ENCODE measurements at regions not wholly inside any gene's neighbourhood (a gene's known extent, or its start where the extent isn't known, plus 50 kb on each side); places are given as distances from the start of the nearest gene placed in this dataset.

DNA sequence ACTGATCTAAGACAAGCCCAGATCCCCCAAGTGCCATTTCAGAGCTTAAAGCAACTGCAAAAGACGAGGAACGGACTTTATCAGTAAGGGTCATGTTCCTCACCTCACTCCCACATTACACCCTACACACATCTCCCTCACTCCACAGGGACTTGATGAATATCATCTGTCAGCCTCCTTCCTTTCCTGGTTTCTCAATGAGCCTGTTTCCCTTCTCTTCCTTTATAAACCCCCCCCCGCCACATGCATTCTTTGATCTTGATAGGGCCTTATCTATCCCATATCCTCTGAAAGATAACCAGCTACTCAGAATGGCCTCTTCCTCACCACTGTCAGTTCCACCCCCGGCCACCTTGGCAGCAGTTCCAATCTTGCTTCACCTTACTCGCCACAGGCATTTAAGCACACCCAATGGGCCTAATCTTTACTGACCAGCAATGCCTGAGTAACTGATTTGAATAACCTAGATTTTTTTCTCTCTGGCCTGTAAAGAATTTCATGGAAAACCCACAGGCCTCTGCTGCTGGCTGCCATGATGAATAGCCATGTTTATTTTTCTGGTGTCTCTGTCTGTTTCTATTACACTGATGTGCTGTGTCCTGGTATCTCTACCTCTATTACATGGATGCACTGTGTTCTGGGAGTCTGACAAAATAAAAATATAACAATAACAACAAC lies 138.7 kb downstream of the PHLDA1 start (continued):
- TF ChIP-seq, protein P1, sequence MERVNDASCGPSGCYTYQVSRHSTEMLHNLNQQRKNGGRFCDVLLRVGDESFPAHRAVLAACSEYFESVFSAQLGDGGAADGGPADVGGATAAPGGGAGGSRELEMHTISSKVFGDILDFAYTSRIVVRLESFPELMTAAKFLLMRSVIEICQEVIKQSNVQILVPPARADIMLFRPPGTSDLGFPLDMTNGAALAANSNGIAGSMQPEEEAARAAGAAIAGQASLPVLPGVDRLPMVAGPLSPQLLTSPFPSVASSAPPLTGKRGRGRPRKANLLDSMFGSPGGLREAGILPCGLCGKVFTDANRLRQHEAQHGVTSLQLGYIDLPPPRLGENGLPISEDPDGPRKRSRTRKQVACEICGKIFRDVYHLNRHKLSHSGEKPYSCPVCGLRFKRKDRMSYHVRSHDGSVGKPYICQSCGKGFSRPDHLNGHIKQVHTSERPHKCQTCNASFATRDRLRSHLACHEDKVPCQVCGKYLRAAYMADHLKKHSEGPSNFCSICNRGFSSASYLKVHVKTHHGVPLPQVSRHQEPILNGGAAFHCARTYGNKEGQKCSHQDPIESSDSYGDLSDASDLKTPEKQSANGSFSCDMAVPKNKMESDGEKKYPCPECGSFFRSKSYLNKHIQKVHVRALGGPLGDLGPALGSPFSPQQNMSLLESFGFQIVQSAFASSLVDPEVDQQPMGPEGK (CRISPR knock-in tag; IDR thresholded peaks at IDR 0.05; ENCODE audit: borderline replicate concordance): no peak
- TF ChIP-seq ZNF165 (CRISPR knock-in tag; IDR thresholded peaks at IDR 0.05; ENCODE audit: borderline replicate concordance) (no peak), ZNF316 (IDR thresholded peaks at IDR 0.05) (peak; percentile 10; the same call in 1 of the 2 replicates), OTX1 (CRISPR knock-in tag; IDR thresholded peaks at IDR 0.05) (peak; percentile 91), ZC3H4 (CRISPR knock-in tag; IDR thresholded peaks at IDR 0.05; ENCODE audit: borderline replicate concordance) (no peak), ZBTB7A (IDR thresholded peaks at IDR 0.05; ENCODE audit: borderline replicate concordance, control insufficient read depth, low read depth, low read length) (no peak), PHTF2 (CRISPR knock-in tag; IDR thresholded peaks at IDR 0.05) (no peak), RBM34 (IDR thresholded peaks at IDR 0.05; ENCODE audit: borderline replicate concordance, insufficient read depth, low read length) (no peak), ZNF24 (IDR thresholded peaks at IDR 0.05) (0 out of 2 replicates have a peak, but pooled peaks have one; percentile 51), KAT2B (IDR thresholded peaks at IDR 0.05; ENCODE audit: low read depth, low read length) (no peak)
- TF ChIP-seq, protein P2, sequence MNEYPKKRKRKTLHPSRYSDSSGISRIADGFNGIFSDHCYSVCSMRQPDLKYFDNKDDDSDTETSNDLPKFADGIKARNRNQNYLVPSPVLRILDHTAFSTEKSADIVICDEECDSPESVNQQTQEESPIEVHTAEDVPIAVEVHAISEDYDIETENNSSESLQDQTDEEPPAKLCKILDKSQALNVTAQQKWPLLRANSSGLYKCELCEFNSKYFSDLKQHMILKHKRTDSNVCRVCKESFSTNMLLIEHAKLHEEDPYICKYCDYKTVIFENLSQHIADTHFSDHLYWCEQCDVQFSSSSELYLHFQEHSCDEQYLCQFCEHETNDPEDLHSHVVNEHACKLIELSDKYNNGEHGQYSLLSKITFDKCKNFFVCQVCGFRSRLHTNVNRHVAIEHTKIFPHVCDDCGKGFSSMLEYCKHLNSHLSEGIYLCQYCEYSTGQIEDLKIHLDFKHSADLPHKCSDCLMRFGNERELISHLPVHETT (CRISPR knock-in tag; conservative IDR thresholded peaks at IDR 0.05 in 1 of 2, IDR thresholded peaks at IDR 0.05 in 1 of 2): peak in 1 of 2 experiments; percentile 89; a peak in 2 of 4 replicates
- TF ChIP-seq, protein P3, sequence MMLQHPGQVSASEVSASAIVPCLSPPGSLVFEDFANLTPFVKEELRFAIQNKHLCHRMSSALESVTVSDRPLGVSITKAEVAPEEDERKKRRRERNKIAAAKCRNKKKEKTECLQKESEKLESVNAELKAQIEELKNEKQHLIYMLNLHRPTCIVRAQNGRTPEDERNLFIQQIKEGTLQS (IDR thresholded peaks at IDR 0.05): peak; percentile 76
- TF ChIP-seq, protein P3 (CRISPR knock-in tag; conservative IDR thresholded peaks at IDR 0.05): no peak
- TF ChIP-seq, protein P4, sequence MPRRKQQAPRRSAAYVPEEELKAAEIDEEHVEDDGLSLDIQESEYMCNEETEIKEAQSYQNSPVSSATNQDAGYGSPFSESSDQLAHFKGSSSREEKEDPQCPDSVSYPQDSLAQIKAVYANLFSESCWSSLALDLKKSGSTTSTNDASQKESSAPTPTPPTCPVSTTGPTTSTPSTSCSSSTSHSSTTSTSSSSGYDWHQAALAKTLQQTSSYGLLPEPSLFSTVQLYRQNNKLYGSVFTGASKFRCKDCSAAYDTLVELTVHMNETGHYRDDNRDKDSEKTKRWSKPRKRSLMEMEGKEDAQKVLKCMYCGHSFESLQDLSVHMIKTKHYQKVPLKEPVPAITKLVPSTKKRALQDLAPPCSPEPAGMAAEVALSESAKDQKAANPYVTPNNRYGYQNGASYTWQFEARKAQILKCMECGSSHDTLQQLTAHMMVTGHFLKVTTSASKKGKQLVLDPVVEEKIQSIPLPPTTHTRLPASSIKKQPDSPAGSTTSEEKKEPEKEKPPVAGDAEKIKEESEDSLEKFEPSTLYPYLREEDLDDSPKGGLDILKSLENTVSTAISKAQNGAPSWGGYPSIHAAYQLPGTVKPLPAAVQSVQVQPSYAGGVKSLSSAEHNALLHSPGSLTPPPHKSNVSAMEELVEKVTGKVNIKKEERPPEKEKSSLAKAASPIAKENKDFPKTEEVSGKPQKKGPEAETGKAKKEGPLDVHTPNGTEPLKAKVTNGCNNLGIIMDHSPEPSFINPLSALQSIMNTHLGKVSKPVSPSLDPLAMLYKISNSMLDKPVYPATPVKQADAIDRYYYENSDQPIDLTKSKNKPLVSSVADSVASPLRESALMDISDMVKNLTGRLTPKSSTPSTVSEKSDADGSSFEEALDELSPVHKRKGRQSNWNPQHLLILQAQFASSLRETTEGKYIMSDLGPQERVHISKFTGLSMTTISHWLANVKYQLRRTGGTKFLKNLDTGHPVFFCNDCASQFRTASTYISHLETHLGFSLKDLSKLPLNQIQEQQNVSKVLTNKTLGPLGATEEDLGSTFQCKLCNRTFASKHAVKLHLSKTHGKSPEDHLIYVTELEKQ (CRISPR knock-in tag; IDR thresholded peaks at IDR 0.05): no peak
- TF ChIP-seq, protein P5, sequence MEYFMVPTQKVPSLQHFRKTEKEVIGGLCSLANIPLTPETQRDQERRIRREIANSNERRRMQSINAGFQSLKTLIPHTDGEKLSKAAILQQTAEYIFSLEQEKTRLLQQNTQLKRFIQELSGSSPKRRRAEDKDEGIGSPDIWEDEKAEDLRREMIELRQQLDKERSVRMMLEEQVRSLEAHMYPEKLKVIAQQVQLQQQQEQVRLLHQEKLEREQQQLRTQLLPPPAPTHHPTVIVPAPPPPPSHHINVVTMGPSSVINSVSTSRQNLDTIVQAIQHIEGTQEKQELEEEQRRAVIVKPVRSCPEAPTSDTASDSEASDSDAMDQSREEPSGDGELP (CRISPR knock-in tag; IDR thresholded peaks at IDR 0.05; ENCODE audit: borderline replicate concordance): peak; percentile 48; the same call in 1 of the 2 replicates
- TF ChIP-seq, protein P6, sequence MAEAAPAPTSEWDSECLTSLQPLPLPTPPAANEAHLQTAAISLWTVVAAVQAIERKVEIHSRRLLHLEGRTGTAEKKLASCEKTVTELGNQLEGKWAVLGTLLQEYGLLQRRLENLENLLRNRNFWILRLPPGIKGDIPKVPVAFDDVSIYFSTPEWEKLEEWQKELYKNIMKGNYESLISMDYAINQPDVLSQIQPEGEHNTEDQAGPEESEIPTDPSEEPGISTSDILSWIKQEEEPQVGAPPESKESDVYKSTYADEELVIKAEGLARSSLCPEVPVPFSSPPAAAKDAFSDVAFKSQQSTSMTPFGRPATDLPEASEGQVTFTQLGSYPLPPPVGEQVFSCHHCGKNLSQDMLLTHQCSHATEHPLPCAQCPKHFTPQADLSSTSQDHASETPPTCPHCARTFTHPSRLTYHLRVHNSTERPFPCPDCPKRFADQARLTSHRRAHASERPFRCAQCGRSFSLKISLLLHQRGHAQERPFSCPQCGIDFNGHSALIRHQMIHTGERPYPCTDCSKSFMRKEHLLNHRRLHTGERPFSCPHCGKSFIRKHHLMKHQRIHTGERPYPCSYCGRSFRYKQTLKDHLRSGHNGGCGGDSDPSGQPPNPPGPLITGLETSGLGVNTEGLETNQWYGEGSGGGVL (CRISPR knock-in tag; IDR thresholded peaks at IDR 0.05): no peak
